Lung (tissue), 11 donors: ENCODE measurements at regions not wholly inside any gene's neighbourhood (a gene's known extent, or its start where the extent isn't known, plus 50 kb on each side); places are given as distances from the start of the nearest gene placed in this dataset.

ENCODE experiments used
- ATAC-seq: fragments of 200-7000 bp; cut with Tn5 transposase; one replicate; pipeline ENCODE4 v1.9.1; 2020; ENCODE audit warnings: moderate number of reproducible peaks; ENCODE audit not compliant: insufficient read depth, low FRiP score
- DNase-seq, 3 donors: peaks; one replicate each; pipeline ENCODE4 v3.0.0-alpha.2; 2013 to 2017
- H3K27ac ChIP-seq, 2 donors: one replicate each; pipeline ENCODE4 v1.5.1; 2013; ENCODE audit warnings: mild to moderate bottlenecking in 2 of 2, moderate library complexity in 2 of 2, control low read depth in 1 of 2, inconsistent platforms in 1 of 2, low read depth in 1 of 2, low read length in 1 of 2
- H3K27me3 ChIP-seq, 3 donors: one replicate each; pipeline ENCODE4 v1.5.1; 2013; ENCODE audit warnings: low read length in 2 of 3; ENCODE audit not compliant: control insufficient read depth in 3 of 3, insufficient read depth in 3 of 3
- H3K36me3 ChIP-seq, 4 donors: one replicate each; pipeline ENCODE4 v1.5.1; 2013; ENCODE audit warnings: low read length in 4 of 4, mild to moderate bottlenecking in 1 of 4, moderate library complexity in 1 of 4; ENCODE audit not compliant: control insufficient read depth in 4 of 4, insufficient read depth in 4 of 4
- H3K4me1 ChIP-seq, 5 donors: one replicate each; pipeline ENCODE4 v1.5.1; 2013; ENCODE audit warnings: low read length in 5 of 5, mild to moderate bottlenecking in 2 of 5, moderate library complexity in 1 of 5; ENCODE audit not compliant: control insufficient read depth in 5 of 5, insufficient read depth in 5 of 5
- H3K4me3 ChIP-seq: one replicate; pipeline ENCODE4 v1.5.1; 2013; ENCODE audit warnings: mild to moderate bottlenecking, control low read depth, moderate library complexity
- H3K9ac ChIP-seq, 2 donors: one replicate each; pipeline ENCODE4 v1.5.1; 2013; ENCODE audit warnings: low read length in 2 of 2, control low read depth in 1 of 2; ENCODE audit not compliant: insufficient read depth in 1 of 2
- H3K9me3 ChIP-seq, 4 donors: one replicate each; pipeline ENCODE4 v1.5.1; 2013; ENCODE audit warnings: low read length in 3 of 4, mild to moderate bottlenecking in 1 of 4, moderate library complexity in 1 of 4; ENCODE audit not compliant: control insufficient read depth in 4 of 4, insufficient read depth in 3 of 4
- WGBS, 2 donors: extraction: QIAGEN DNeasy Blood & Tissue Kit; methylation state at CpG; one replicate each; pipeline ENCODE4 v1.1.7; 2013; 5-methylcytosine and 5-hydroxymethylcytosine counted together
- TF ChIP-seq, protein P1 (sequence below): IDR thresholded peaks from 2 replicates; pipeline ENCODE4 v1.5.1; 2012; ENCODE audit warnings: mild to moderate bottlenecking; ENCODE audit errors: control extremely low read depth, extremely low read depth
- donor health status: control.
- donor health status: control.
- donor health status: Bipolar disorder and iron deficiency.
- donor health status: healthy.
- donor health status: DM: yes; HTN: yes; CAD: no.

DNA sequence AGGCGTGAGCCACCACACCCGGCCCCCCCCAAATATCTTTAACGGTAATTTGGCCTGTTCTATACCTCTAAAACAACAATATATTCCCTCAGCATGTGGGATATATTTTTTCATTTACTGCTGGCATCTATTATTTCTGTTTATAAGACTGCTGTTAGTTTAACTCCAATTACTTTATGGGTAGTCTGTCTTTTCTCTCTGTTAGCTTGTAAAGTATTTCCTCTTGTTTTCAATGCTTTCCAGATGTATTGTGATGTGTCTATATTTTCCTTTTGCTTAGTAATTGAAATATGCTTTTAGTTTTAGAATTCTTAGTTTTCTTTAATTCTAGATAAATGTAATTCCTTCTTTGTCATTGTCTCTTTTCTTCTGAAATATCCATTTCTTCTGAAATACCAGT is 445.8 kb downstream of the ANKRD50 start:
- Histone ChIP-seq H3K27me3 (no peaks in the 10 kb centered on the region), H3K4me3 (no peak overlapping the region), H3K9me3 (no peaks in the 10 kb centered on the region), H3K9ac (no peak overlapping the region), H3K36me3 (no peaks in the 10 kb centered on the region), H3K4me1 (peaks cover 0 to 3% (median 0%) of the 10 kb centered on the region in 5 donors), H3K27ac (no peak overlapping the region)
- ATAC-seq (no peak), DNase-seq (no peak)
- 91% methylated on average over 3 of the region's 3 CpGs for WGBS, 2 donors
- TF ChIP-seq, protein P1, sequence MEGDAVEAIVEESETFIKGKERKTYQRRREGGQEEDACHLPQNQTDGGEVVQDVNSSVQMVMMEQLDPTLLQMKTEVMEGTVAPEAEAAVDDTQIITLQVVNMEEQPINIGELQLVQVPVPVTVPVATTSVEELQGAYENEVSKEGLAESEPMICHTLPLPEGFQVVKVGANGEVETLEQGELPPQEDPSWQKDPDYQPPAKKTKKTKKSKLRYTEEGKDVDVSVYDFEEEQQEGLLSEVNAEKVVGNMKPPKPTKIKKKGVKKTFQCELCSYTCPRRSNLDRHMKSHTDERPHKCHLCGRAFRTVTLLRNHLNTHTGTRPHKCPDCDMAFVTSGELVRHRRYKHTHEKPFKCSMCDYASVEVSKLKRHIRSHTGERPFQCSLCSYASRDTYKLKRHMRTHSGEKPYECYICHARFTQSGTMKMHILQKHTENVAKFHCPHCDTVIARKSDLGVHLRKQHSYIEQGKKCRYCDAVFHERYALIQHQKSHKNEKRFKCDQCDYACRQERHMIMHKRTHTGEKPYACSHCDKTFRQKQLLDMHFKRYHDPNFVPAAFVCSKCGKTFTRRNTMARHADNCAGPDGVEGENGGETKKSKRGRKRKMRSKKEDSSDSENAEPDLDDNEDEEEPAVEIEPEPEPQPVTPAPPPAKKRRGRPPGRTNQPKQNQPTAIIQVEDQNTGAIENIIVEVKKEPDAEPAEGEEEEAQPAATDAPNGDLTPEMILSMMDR: no peak

DNA sequence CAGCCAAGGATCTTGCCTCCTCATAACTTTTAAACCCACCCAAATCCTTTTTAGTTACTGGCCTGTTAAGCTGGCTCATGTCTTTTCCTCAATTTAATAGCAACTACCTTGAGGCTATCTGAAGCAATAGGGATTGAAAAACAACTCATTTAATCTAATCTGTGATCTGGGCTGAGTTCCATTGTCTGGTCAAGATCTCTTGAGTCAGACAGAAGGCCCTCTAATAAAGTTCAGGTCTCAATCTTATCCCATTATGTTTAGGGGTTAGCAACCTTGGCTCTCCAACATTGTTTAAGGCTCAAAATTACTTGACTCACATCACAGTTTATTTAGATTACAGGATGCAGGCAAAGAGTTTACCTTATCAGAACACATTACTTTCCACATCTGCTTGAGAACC is 436.1 kb downstream of the ANKRD50 start:
- Histone ChIP-seq H3K4me1 (no peaks in the 10 kb centered on the region), H3K9me3 (no peaks in the 10 kb centered on the region), H3K4me3 (no peak overlapping the region), H3K27ac (no peak overlapping the region), H3K27me3 (no peaks in the 10 kb centered on the region), H3K9ac (no peak overlapping the region), H3K36me3 (no peaks in the 10 kb centered on the region)
- no peak for ATAC-seq
- TF ChIP-seq, protein P1: no peak
- DNase-seq: no peak

DNA sequence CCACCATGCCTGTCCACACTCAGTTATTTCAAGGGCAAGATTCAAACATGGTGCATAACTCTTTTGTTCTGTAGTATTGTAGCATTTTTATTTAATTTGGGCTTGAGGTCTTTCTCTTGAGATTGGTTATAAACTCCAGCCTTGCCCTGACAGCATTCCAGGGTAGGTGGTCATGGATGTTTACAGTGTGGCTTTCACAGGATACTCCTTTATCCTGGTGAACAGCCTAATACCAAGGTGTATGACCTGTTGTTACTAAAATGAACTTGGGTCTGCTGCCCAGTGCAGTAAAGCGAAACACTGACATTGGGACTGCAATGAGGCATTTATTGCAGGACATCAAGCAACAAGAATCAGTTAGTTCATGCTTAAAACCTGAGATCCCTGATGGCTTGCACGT is 434.8 kb downstream of the ANKRD50 start:
- H3K4me3 ChIP-seq: no peak overlapping the region
- H3K4me1 ChIP-seq: peaks cover 0 to 3% (median 0%) of the 10 kb centered on the region in 5 donors
- no peak overlapping the region for H3K9ac ChIP-seq
- no peaks in the 10 kb centered on the region for H3K36me3 ChIP-seq
- TF ChIP-seq, protein P1: no peak
- WGBS, 2 donors: 94% methylated on average over 2 of the region's 2 CpGs
- no peaks in the 10 kb centered on the region for H3K27me3 ChIP-seq
- no peaks in the 10 kb centered on the region for H3K9me3 ChIP-seq
- ATAC-seq (no peak), DNase-seq (no peak)
- H3K27ac ChIP-seq: no peak overlapping the region

DNA sequence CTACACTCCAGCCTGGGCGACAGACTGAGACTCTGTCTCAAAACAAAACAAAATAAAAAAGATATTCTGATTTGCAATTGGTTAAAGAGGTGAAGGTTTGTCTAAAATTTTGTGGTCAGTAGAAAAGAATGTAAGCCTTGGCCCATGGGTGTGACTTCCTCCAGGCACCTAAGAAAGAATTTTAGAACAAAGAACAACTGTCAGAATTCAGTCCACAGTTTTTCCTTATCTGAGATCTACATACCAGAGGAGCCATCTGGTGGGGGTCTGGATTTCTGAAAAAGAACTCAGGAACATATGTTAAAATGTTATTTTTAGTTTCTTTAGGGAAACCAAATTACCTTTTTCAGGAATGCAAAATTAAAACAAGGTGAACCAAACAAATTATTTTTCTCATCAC is 434.1 kb downstream of the ANKRD50 start:
- no peaks in the 10 kb centered on the region for H3K36me3 ChIP-seq
- H3K27me3 ChIP-seq: no peaks in the 10 kb centered on the region
- H3K4me1 ChIP-seq: peaks cover 0 to 5% (median 0%) of the 10 kb centered on the region in 5 donors
- H3K27ac ChIP-seq: no peak overlapping the region
- WGBS, 2 donors: 73 to 82% methylated on average over 1 of the region's 1 CpG
- H3K9me3 ChIP-seq: no peaks in the 10 kb centered on the region
- ATAC-seq: no peak
- H3K4me3 ChIP-seq: no peak overlapping the region
- TF ChIP-seq, protein P1: no peak
- peak in 1 of 3 donors; percentile 16 for DNase-seq
- no peak overlapping the region for H3K9ac ChIP-seq
